ENCODE measurements at regions not wholly inside any gene's neighbourhood (a gene's known extent, or its start where the extent isn't known, plus 50 kb on each side); places are given as distances from the start of the nearest gene placed in this dataset.

- DNase-seq: no peak
Observed at GRCh38 chr3:194804796-194805195, 119.1 kb downstream of the FAM43A start.

GRCh38 chr3:194805546-194805945 is 119.9 kb downstream of the FAM43A start:
- DNase-seq: no peak

GRCh38 chr3:194806991-194807630 is 121.4 kb downstream of the FAM43A start:
- no peak for DNase-seq

GRCh38 chr3:194808640-194809097 is 123.0 kb downstream of the FAM43A start:
- no peak for DNase-seq

- no peak for DNase-seq
Observed at GRCh38 chr3:194809382-194809781, 123.7 kb downstream of the FAM43A start.

- no peak for DNase-seq
Observed at GRCh38 chr3:194810076-194810475, 124.4 kb downstream of the FAM43A start.

GRCh38 chr3:194811118-194811517 is 125.4 kb downstream of the FAM43A start:
- no peak for DNase-seq

GRCh38 chr3:194812176-194812575 is 126.5 kb downstream of the FAM43A start:
- DNase-seq: no peak

GRCh38 chr3:194814878-194815357 is 129.2 kb downstream of the FAM43A start:
- no peak for DNase-seq

- no peak for DNase-seq
Observed at GRCh38 chr3:194816748-194817591, 131.3 kb downstream of the FAM43A start.

GRCh38 chr3:194817592-194817930 is 131.9 kb downstream of the FAM43A start:
- DNase-seq: no peak

GRCh38 chr3:194817936-194818335 is 132.3 kb downstream of the FAM43A start:
- DNase-seq: no peak

- no peak for DNase-seq
Observed at GRCh38 chr3:194824100-194824499, 138.4 kb downstream of the FAM43A start.

- DNase-seq: no peak
Observed at GRCh38 chr3:194824701-194825111, 139.0 kb downstream of the FAM43A start.

GRCh38 chr3:194826594-194826993 is 140.9 kb downstream of the FAM43A start:
- no peak for DNase-seq

- DNase-seq: no peak
Observed at GRCh38 chr3:194827486-194827885, 141.8 kb downstream of the FAM43A start.

- DNase-seq: no peak
Observed at GRCh38 chr3:194828116-194828515, 142.4 kb downstream of the FAM43A start.

- DNase-seq: no peak
Observed at GRCh38 chr3:194828926-194829325, 143.2 kb downstream of the FAM43A start.

- DNase-seq: no peak
Observed at GRCh38 chr3:194830401-194830800, 144.7 kb downstream of the FAM43A start.

- no peak for DNase-seq
Observed at GRCh38 chr3:194830978-194831377, 145.3 kb downstream of the FAM43A start.

- no peak for DNase-seq
Observed at GRCh38 chr3:194832346-194833104, 146.8 kb downstream of the FAM43A start.

GRCh38 chr3:194833114-194833910 is 147.6 kb downstream of the FAM43A start:
- DNase-seq: no peak

All from muscle of arm (tissue), 1 donor.